GM12878 (cell line): ENCODE measurements at regions not wholly inside any gene's neighbourhood (a gene's known extent, or its start where the extent isn't known, plus 50 kb on each side); places are given as distances from the start of the nearest gene placed in this dataset.

Experiments
- GABPA ChIP-seq: IDR thresholded peaks from 2 replicates; pipeline ENCODE4 v1.6.1; 2014; ENCODE audit warnings: antibody characterized with exemption, low read depth, mild to moderate bottlenecking, inconsistent platforms
- PRDM15 ChIP-seq: fragments of 450-650 bp; formaldehyde crosslinking; IDR thresholded peaks from 2 replicates; pipeline ENCODE4 v1.4.0; 2020; ENCODE audit warnings: mild to moderate bottlenecking, moderate library complexity
- TF ChIP-seq, protein P1 (sequence below): IDR thresholded peaks from 2 replicates; pipeline ENCODE4 v1.6.1; 2012; ENCODE audit warnings: improper control_type of control experiment, low read depth, low read length; ENCODE audit not compliant: insufficient replicate concordance

GRCh38 chr5:169394371-169394770, 93.4 kb upstream of the SLIT3 start (continued):
- no peak for TF ChIP-seq PRDM15 (CRISPR knock-in tag)
- TF ChIP-seq GABPA: no peak
- TF ChIP-seq, protein P1, sequence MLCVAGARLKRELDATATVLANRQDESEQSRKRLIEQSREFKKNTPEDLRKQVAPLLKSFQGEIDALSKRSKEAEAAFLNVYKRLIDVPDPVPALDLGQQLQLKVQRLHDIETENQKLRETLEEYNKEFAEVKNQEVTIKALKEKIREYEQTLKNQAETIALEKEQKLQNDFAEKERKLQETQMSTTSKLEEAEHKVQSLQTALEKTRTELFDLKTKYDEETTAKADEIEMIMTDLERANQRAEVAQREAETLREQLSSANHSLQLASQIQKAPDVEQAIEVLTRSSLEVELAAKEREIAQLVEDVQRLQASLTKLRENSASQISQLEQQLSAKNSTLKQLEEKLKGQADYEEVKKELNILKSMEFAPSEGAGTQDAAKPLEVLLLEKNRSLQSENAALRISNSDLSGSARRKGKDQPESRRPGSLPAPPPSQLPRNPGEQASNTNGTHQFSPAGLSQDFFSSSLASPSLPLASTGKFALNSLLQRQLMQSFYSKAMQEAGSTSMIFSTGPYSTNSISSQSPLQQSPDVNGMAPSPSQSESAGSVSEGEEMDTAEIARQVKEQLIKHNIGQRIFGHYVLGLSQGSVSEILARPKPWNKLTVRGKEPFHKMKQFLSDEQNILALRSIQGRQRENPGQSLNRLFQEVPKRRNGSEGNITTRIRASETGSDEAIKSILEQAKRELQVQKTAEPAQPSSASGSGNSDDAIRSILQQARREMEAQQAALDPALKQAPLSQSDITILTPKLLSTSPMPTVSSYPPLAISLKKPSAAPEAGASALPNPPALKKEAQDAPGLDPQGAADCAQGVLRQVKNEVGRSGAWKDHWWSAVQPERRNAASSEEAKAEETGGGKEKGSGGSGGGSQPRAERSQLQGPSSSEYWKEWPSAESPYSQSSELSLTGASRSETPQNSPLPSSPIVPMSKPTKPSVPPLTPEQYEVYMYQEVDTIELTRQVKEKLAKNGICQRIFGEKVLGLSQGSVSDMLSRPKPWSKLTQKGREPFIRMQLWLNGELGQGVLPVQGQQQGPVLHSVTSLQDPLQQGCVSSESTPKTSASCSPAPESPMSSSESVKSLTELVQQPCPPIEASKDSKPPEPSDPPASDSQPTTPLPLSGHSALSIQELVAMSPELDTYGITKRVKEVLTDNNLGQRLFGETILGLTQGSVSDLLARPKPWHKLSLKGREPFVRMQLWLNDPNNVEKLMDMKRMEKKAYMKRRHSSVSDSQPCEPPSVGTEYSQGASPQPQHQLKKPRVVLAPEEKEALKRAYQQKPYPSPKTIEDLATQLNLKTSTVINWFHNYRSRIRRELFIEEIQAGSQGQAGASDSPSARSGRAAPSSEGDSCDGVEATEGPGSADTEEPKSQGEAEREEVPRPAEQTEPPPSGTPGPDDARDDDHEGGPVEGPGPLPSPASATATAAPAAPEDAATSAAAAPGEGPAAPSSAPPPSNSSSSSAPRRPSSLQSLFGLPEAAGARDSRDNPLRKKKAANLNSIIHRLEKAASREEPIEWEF: no peak
